DND-41 (cell line): ENCODE measurements at regions not wholly inside any gene's neighbourhood (a gene's known extent, or its start where the extent isn't known, plus 50 kb on each side); places are given as distances from the start of the nearest gene placed in this dataset.

ENCODE experiments used
- CTCF ChIP-seq: IDR thresholded peaks from 2 replicates; pipeline ENCODE4 v1.5.1; 2012; ENCODE audit warnings: borderline replicate concordance, low read length, moderate library complexity, mild to moderate bottlenecking; ENCODE audit not compliant: poor library complexity, severe bottlenecking; ENCODE audit errors: extremely low read depth
- EZH2 ChIP-seq: IDR thresholded peaks from 3 replicates; pipeline ENCODE4 v1.6.1; 2012; ENCODE audit warnings: borderline replicate concordance, low read depth, mild to moderate bottlenecking, moderate library complexity, low read length, inconsistent platforms; ENCODE audit not compliant: severe bottlenecking

DNA sequence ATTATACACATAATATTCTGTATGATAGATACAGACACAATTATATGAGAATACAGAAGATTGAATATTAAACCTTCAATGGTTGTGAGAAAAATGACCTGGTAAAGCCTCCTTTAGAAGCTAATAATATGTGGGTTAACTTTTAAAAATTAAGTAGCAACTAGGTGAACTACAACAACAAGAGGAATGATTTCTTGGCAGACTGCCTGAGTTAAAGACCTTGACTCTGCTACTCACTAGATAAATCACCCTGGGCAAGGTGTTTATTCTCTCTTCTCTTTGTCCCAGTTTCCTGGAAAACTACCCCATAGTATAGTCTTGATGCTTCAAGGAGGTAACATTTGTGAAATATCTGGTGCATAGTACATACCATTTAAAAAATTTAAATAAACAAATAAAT is 519.6 kb upstream of the TENM4 start:
- TF ChIP-seq CTCF (no peak), EZH2 (no peak)
